ENCODE measurements at regions not wholly inside any gene's neighbourhood (a gene's known extent, or its start where the extent isn't known, plus 50 kb on each side); places are given as distances from the start of the nearest gene placed in this dataset.

DNA sequence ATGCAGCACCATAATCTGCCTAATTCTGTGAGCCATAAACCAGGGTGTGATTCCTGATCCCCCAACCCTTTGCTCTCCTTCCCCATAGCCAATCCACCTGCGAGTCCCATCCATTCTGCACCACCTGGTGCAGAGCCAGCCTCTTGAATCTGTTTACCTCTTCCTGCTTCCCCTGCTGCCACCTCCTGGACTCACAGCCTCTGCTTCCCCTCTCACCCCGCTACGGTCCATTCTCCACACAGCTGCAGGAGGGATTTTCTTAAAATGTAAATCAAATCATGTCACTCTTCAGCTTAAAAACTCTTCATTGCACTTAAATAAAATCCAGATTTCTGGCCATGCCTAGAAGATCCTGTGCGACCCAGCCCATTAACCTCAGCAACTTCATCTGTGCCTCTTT, 186.7 kb downstream of the FOXD2 start:
- DNase-seq (ENCODE audit: low spot score), result peak; percentile 74
- TF ChIP-seq, protein P1, sequence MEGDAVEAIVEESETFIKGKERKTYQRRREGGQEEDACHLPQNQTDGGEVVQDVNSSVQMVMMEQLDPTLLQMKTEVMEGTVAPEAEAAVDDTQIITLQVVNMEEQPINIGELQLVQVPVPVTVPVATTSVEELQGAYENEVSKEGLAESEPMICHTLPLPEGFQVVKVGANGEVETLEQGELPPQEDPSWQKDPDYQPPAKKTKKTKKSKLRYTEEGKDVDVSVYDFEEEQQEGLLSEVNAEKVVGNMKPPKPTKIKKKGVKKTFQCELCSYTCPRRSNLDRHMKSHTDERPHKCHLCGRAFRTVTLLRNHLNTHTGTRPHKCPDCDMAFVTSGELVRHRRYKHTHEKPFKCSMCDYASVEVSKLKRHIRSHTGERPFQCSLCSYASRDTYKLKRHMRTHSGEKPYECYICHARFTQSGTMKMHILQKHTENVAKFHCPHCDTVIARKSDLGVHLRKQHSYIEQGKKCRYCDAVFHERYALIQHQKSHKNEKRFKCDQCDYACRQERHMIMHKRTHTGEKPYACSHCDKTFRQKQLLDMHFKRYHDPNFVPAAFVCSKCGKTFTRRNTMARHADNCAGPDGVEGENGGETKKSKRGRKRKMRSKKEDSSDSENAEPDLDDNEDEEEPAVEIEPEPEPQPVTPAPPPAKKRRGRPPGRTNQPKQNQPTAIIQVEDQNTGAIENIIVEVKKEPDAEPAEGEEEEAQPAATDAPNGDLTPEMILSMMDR (conservative IDR thresholded peaks at IDR 0.05; ENCODE audit: low read depth in 2 of 2), result peak; percentile 64 to 89
- TF ChIP-seq EZH2 (IDR thresholded peaks at IDR 0.05; ENCODE audit: low read depth, unreplicated experiment), result no peak
- Histone ChIP-seq H3K36me3 (ENCODE audit: insufficient read depth) (no peaks in the 10 kb centered on the region), H3K4me1 (ENCODE audit: insufficient read depth) (no peaks in the 10 kb centered on the region), H3K79me2 (replicated peaks; ENCODE audit: insufficient read depth) (no peaks in the 10 kb centered on the region), H3K27me3 (ENCODE audit: insufficient read depth) (no peaks in the 10 kb centered on the region), H3K27ac (ENCODE audit: low read depth) (no peak overlapping the region), H4K20me1 (replicated peaks; ENCODE audit: insufficient read depth) (no peaks in the 10 kb centered on the region), H3K4me2 (no peak overlapping the region), H2AFZ (no peak overlapping the region), H3K9me2 (ENCODE audit: insufficient read depth) (no peaks in the 10 kb centered on the region), H3K4me3 (no peak overlapping the region), H3F3A (replicated peaks; ENCODE audit: low read depth) (no peaks in the 10 kb centered on the region)
- Mint-ChIP-seq H3K27me3 (ENCODE audit: insufficient read depth, low read depth, poor library complexity) (peaks cover 5% of the 10 kb centered on the region), H3K4me3 (no peak overlapping the region), H3K4me1 (peaks cover 5% of the 10 kb centered on the region; the same call in 1 of the 3 replicates), H3K36me3 (ENCODE audit: low read depth) (no peaks in the 10 kb centered on the region), H3K27ac (no peak overlapping the region), H3K9me3 (no peaks in the 10 kb centered on the region)
- peak; percentile 96 for ATAC-seq

DNA sequence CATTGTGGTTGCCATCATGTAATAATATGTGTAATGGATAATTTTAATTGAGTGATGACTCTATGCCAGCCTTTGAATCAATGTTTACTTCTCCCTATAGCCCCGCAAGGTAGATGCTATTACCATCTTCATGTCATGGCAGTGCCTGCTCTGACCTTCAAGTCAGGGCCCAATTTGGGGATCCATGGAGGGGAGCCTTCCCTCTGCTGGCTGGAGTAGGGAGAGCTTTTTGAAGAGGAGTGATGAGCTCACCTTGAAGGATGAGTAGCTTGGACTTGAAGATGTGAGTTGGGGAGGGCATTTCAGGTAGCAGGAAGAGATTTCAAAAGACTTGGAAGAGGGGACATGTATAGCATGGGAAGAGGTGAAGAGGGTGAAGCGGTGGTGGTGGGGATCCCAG, 189.2 kb downstream of the FOXD2 start:
- Histone ChIP-seq H3K4me3 (no peak overlapping the region), H3K4me2 (no peak overlapping the region), H3K27ac (ENCODE audit: low read depth) (no peak overlapping the region), H3F3A (replicated peaks; ENCODE audit: low read depth) (no peaks in the 10 kb centered on the region), H3K36me3 (ENCODE audit: insufficient read depth) (no peaks in the 10 kb centered on the region), H3K79me2 (replicated peaks; ENCODE audit: insufficient read depth) (no peaks in the 10 kb centered on the region), H2AFZ (no peak overlapping the region), H4K20me1 (replicated peaks; ENCODE audit: insufficient read depth) (no peaks in the 10 kb centered on the region), H3K27me3 (ENCODE audit: insufficient read depth) (no peaks in the 10 kb centered on the region), H3K4me1 (ENCODE audit: insufficient read depth) (no peaks in the 10 kb centered on the region), H3K9me2 (ENCODE audit: insufficient read depth) (no peaks in the 10 kb centered on the region)
- H3K9me3 Mint-ChIP-seq, result no peaks in the 10 kb centered on the region
- H3K4me1 Mint-ChIP-seq, result no peaks in the 10 kb centered on the region
- no peak overlapping the region for H3K4me3 Mint-ChIP-seq
- H3K27ac Mint-ChIP-seq, result no peak overlapping the region
- TF ChIP-seq, protein P2, sequence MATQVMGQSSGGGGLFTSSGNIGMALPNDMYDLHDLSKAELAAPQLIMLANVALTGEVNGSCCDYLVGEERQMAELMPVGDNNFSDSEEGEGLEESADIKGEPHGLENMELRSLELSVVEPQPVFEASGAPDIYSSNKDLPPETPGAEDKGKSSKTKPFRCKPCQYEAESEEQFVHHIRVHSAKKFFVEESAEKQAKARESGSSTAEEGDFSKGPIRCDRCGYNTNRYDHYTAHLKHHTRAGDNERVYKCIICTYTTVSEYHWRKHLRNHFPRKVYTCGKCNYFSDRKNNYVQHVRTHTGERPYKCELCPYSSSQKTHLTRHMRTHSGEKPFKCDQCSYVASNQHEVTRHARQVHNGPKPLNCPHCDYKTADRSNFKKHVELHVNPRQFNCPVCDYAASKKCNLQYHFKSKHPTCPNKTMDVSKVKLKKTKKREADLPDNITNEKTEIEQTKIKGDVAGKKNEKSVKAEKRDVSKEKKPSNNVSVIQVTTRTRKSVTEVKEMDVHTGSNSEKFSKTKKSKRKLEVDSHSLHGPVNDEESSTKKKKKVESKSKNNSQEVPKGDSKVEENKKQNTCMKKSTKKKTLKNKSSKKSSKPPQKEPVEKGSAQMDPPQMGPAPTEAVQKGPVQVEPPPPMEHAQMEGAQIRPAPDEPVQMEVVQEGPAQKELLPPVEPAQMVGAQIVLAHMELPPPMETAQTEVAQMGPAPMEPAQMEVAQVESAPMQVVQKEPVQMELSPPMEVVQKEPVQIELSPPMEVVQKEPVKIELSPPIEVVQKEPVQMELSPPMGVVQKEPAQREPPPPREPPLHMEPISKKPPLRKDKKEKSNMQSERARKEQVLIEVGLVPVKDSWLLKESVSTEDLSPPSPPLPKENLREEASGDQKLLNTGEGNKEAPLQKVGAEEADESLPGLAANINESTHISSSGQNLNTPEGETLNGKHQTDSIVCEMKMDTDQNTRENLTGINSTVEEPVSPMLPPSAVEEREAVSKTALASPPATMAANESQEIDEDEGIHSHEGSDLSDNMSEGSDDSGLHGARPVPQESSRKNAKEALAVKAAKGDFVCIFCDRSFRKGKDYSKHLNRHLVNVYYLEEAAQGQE (IDR thresholded peaks at IDR 0.05; ENCODE audit: unreplicated experiment), result no peak
- TF ChIP-seq, protein P1 (conservative IDR thresholded peaks at IDR 0.05; ENCODE audit: low read depth in 2 of 2), result peak; percentile 46 to 56
- ATAC-seq, result peak; percentile 69
- peak; percentile 46 for DNase-seq (ENCODE audit: low spot score)
- H3K36me3 Mint-ChIP-seq (ENCODE audit: low read depth), result no peaks in the 10 kb centered on the region
- peaks cover 9% of the 10 kb centered on the region for H3K27me3 Mint-ChIP-seq (ENCODE audit: insufficient read depth, low read depth, poor library complexity)
